ENCODE measurements at regions not wholly inside any gene's neighbourhood (a gene's known extent, or its start where the extent isn't known, plus 50 kb on each side); places are given as distances from the start of the nearest gene placed in this dataset.
A peak's percentile ranks its signal among the peaks of the same experiment; 100 is the strongest.
"Not testable (repeated sequence)": the region's sequence is repeated elsewhere in the genome, so short reads cannot be mapped to it uniquely, and the experiment has no call there.

GRCh38 chr12:30201301-30202160, 417.8 kb upstream of the TMTC1 start:
- no peak for DNase-seq

GRCh38 chr12:30200864-30201263, 417.1 kb upstream of the TMTC1 start:
- DNase-seq, result no peak

- DNase-seq, result peak; percentile 14
Measured at GRCh38 chr12:30197392-30198057, 413.8 kb upstream of the TMTC1 start.

GRCh38 chr12:30191696-30192455, 408.1 kb upstream of the TMTC1 start:
- DNase-seq, result no peak

GRCh38 chr12:30188602-30189326, 405.0 kb upstream of the TMTC1 start:
- DNase-seq, result no peak

- no peak for DNase-seq
Measured at GRCh38 chr12:30187426-30187825, 403.7 kb upstream of the TMTC1 start.

- DNase-seq, result no peak
Measured at GRCh38 chr12:30181334-30181733, 397.6 kb upstream of the TMTC1 start.

- no peak for DNase-seq
Measured at GRCh38 chr12:30180602-30181001, 396.9 kb upstream of the TMTC1 start.

- DNase-seq, result no peak
Measured at GRCh38 chr12:30178916-30179315, 395.2 kb upstream of the TMTC1 start.

- no peak for DNase-seq
Measured at GRCh38 chr12:30169839-30170591, 386.3 kb upstream of the TMTC1 start.

GRCh38 chr12:30166006-30166795, 382.5 kb upstream of the TMTC1 start:
- peak; percentile 67 for DNase-seq

GRCh38 chr12:30164382-30165318, 380.9 kb upstream of the TMTC1 start:
- no peak for DNase-seq

- DNase-seq, result not testable (repeated sequence)
Measured at GRCh38 chr12:30156833-30157232, 373.1 kb upstream of the TMTC1 start.

- peak; percentile 91 for DNase-seq
Measured at GRCh38 chr12:30155001-30155730, 371.4 kb upstream of the TMTC1 start.

- DNase-seq, result no peak
Measured at GRCh38 chr12:30153981-30154380, 370.2 kb upstream of the TMTC1 start.

- no peak for DNase-seq
Measured at GRCh38 chr12:30152705-30153104, 369.0 kb upstream of the TMTC1 start.

GRCh38 chr12:30151831-30152230, 368.1 kb upstream of the TMTC1 start:
- no peak for DNase-seq

GRCh38 chr12:30146561-30146960, 362.8 kb upstream of the TMTC1 start:
- DNase-seq, result no peak

- peak; percentile 53 for DNase-seq
Measured at GRCh38 chr12:30145684-30146032, 361.9 kb upstream of the TMTC1 start.

Measured in fibroblast of upper back skin (primary cell).